ENCODE measurements at regions not wholly inside any gene's neighbourhood (a gene's known extent, or its start where the extent isn't known, plus 50 kb on each side); places are given as distances from the start of the nearest gene placed in this dataset.
"Not testable (repeated sequence)": the region's sequence is repeated elsewhere in the genome, so short reads cannot be mapped to it uniquely, and the experiment has no call there.

- H3K9me3 ChIP-seq; H3K4me3 ChIP-seq; H3K4me1 ChIP-seq; DNase-seq; H3K36me3 ChIP-seq (ENCODE audit: low read depth, missing control alignments); H3K27me3 ChIP-seq; intact Hi-C loops (cut with DNase I; ENCODE audit: low total_unique reads); H3K27ac ChIP-seq: not testable (repeated sequence)
- 58 to 60% methylated on average over 1 of the region's 1 CpG for WGBS, 2 donors
Measured at GRCh38 chr21:13923175-13923574, 287.6 kb downstream of the LIPI start.

GRCh38 chr21:13921455-13921854 is 289.3 kb downstream of the LIPI start:
- not testable (repeated sequence) for DNase-seq

GRCh38 chr21:13907385-13907784 is 297.8 kb downstream of the POTED start:
- intact Hi-C loops (cut with DNase I; ENCODE audit: low total_unique reads); H3K4me3 ChIP-seq; H3K27ac ChIP-seq; H3K36me3 ChIP-seq (ENCODE audit: low read depth, missing control alignments); H3K9me3 ChIP-seq; H3K27me3 ChIP-seq; H3K4me1 ChIP-seq; DNase-seq: not testable (repeated sequence)
- WGBS, 2 donors, result 63 to 67% methylated on average over 1 to 8 of the region's 10 CpGs

More at GRCh38 chr21:13921455-13921854, 289.3 kb downstream of the LIPI start:
- intact Hi-C loops (cut with DNase I; ENCODE audit: low total_unique reads); H3K27me3 ChIP-seq; H3K27ac ChIP-seq; H3K9me3 ChIP-seq; H3K36me3 ChIP-seq (ENCODE audit: low read depth, missing control alignments); H3K4me1 ChIP-seq; H3K4me3 ChIP-seq: not testable (repeated sequence)
- WGBS, 2 donors, result 80 to 89% methylated on average over 1 of the region's 1 CpG

- H3K27me3 ChIP-seq; H3K27ac ChIP-seq; H3K36me3 ChIP-seq (ENCODE audit: low read depth, missing control alignments); intact Hi-C loops (cut with DNase I; ENCODE audit: low total_unique reads); H3K4me3 ChIP-seq; H3K9me3 ChIP-seq; DNase-seq; H3K4me1 ChIP-seq: not testable (repeated sequence)
- 49 to 69% methylated on average over 4 of the region's 4 CpGs for WGBS, 2 donors
Measured at GRCh38 chr21:13896596-13897247, 287.1 kb downstream of the POTED start.

- H3K36me3 ChIP-seq (ENCODE audit: low read depth, missing control alignments); H3K4me3 ChIP-seq; H3K27ac ChIP-seq; H3K4me1 ChIP-seq; DNase-seq; H3K9me3 ChIP-seq; H3K27me3 ChIP-seq; intact Hi-C loops (cut with DNase I; ENCODE audit: low total_unique reads): not testable (repeated sequence)
- 8 to 33% methylated on average over 1 to 2 of the region's 2 CpGs for WGBS, 2 donors
Measured at GRCh38 chr21:13893617-13894016, 284.0 kb downstream of the POTED start.

GRCh38 chr21:13893025-13893424 is 283.4 kb downstream of the POTED start:
- intact Hi-C loops (cut with DNase I; ENCODE audit: low total_unique reads); DNase-seq; H3K36me3 ChIP-seq (ENCODE audit: low read depth, missing control alignments); H3K4me3 ChIP-seq; H3K4me1 ChIP-seq; H3K9me3 ChIP-seq; H3K27me3 ChIP-seq; H3K27ac ChIP-seq: not testable (repeated sequence)
- WGBS, 2 donors, result 37 to 59% methylated on average over 4 of the region's 4 CpGs

- H3K27ac ChIP-seq; intact Hi-C loops (cut with DNase I; ENCODE audit: low total_unique reads); H3K36me3 ChIP-seq (ENCODE audit: low read depth, missing control alignments); DNase-seq; H3K4me1 ChIP-seq; H3K4me3 ChIP-seq; H3K9me3 ChIP-seq; H3K27me3 ChIP-seq: not testable (repeated sequence)
- 43 to 45% methylated on average over 4 of the region's 4 CpGs for WGBS, 2 donors
Measured at GRCh38 chr21:13892146-13892751, 282.7 kb downstream of the POTED start.

- H3K36me3 ChIP-seq (ENCODE audit: low read depth, missing control alignments); H3K4me3 ChIP-seq; H3K27ac ChIP-seq; intact Hi-C loops (cut with DNase I; ENCODE audit: low total_unique reads); DNase-seq; H3K9me3 ChIP-seq; H3K4me1 ChIP-seq; H3K27me3 ChIP-seq: not testable (repeated sequence)
- 40 to 62% methylated on average over 7 of the region's 7 CpGs for WGBS, 2 donors
Measured at GRCh38 chr21:13889176-13889575, 279.6 kb downstream of the POTED start.

- H3K4me1 ChIP-seq; H3K36me3 ChIP-seq (ENCODE audit: low read depth, missing control alignments); DNase-seq; H3K4me3 ChIP-seq; intact Hi-C loops (cut with DNase I; ENCODE audit: low total_unique reads); H3K9me3 ChIP-seq; H3K27me3 ChIP-seq; H3K27ac ChIP-seq: not testable (repeated sequence)
- WGBS, 2 donors, result 60 to 64% methylated on average over 2 of the region's 2 CpGs
Measured at GRCh38 chr21:13883641-13884395, 274.2 kb downstream of the POTED start.

GRCh38 chr21:13877503-13877902 is 267.9 kb downstream of the POTED start:
- H3K4me3 ChIP-seq; H3K4me1 ChIP-seq; H3K36me3 ChIP-seq (ENCODE audit: low read depth, missing control alignments); H3K27ac ChIP-seq; intact Hi-C loops (cut with DNase I; ENCODE audit: low total_unique reads); H3K27me3 ChIP-seq; DNase-seq; H3K9me3 ChIP-seq: not testable (repeated sequence)
- WGBS, 2 donors, result 44% methylated on average over 4 of the region's 4 CpGs

GRCh38 chr21:13876999-13877398 is 267.4 kb downstream of the POTED start:
- H3K36me3 ChIP-seq (ENCODE audit: low read depth, missing control alignments); H3K9me3 ChIP-seq; H3K27ac ChIP-seq; intact Hi-C loops (cut with DNase I; ENCODE audit: low total_unique reads); DNase-seq; H3K4me3 ChIP-seq; H3K27me3 ChIP-seq; H3K4me1 ChIP-seq: not testable (repeated sequence)

GRCh38 chr21:13874001-13874400 is 264.4 kb downstream of the POTED start:
- WGBS, 2 donors, result 30 to 53% methylated on average over 2 to 3 of the region's 3 CpGs
- H3K27me3 ChIP-seq; DNase-seq; H3K9me3 ChIP-seq; H3K36me3 ChIP-seq (ENCODE audit: low read depth, missing control alignments); H3K27ac ChIP-seq; H3K4me3 ChIP-seq; H3K4me1 ChIP-seq; intact Hi-C loops (cut with DNase I; ENCODE audit: low total_unique reads): not testable (repeated sequence)

Data from testis (tissue), 2 donors.